ENCODE measurements at regions not wholly inside any gene's neighbourhood (a gene's known extent, or its start where the extent isn't known, plus 50 kb on each side); places are given as distances from the start of the nearest gene placed in this dataset.

- no peak for TF ChIP-seq EZH2 (IDR thresholded peaks at IDR 0.05; ENCODE audit: borderline replicate concordance, insufficient read depth, low read length, poor library complexity, severe bottlenecking)
- TF ChIP-seq CTCF (IDR thresholded peaks at IDR 0.05; ENCODE audit: poor library complexity, severe bottlenecking), result no peak
- no peak for TF ChIP-seq REST (IDR thresholded peaks at IDR 0.05; ENCODE audit: borderline replicate concordance)
- no peak for TF ChIP-seq EP300 (conservative IDR thresholded peaks at IDR 0.05; ENCODE audit: poor library complexity, severe bottlenecking)
- TF ChIP-seq SMC3 (conservative IDR thresholded peaks at IDR 0.05; ENCODE audit: poor library complexity), result no peak
- no peak for TF ChIP-seq POLR2AphosphoS5 (IDR thresholded peaks at IDR 0.05)
Observed at GRCh38 chr4:110778521-110778920, 155.6 kb upstream of the PITX2 start.
